NCI-H1105 treated with DMSO at 0.1 percent for 48 hours (cell line): ENCODE measurements at regions not wholly inside any gene's neighbourhood (a gene's known extent, or its start where the extent isn't known, plus 50 kb on each side); places are given as distances from the start of the nearest gene placed in this dataset.
"Not testable (repeated sequence)": the region's sequence is repeated elsewhere in the genome, so short reads cannot be mapped to it uniquely, and the experiment has no call there.

Experiments used
- DNase-seq: peaks from one replicate; lab custom pipeline; 2025; lab: John Stamatoyannopoulos, UW

- no peak for DNase-seq
These were observed 81.0 kb upstream of the FOXQ1 start for GRCh38 chr6:1230689-1231605.

DNA sequence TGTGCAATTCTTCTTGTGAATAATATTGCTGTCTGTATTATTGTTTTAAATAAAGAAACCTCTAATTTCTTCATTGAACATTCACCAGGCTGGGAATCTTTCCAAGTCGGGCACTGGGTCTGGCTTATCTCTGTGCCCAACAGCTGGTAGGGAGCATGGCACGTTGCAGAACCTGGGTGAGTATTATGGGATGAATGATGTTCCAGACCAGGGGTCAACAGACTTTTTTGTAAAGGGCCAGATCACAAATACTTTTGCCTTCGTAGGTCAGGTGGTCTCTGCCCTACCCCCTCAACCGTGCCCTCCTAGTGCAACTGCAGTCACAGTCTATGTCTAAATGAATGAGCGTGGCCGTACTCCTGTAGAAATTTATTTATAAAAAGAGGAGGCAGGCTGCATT lies 81.6 kb upstream of the FOXQ1 start:
- DNase-seq: no peak

DNA sequence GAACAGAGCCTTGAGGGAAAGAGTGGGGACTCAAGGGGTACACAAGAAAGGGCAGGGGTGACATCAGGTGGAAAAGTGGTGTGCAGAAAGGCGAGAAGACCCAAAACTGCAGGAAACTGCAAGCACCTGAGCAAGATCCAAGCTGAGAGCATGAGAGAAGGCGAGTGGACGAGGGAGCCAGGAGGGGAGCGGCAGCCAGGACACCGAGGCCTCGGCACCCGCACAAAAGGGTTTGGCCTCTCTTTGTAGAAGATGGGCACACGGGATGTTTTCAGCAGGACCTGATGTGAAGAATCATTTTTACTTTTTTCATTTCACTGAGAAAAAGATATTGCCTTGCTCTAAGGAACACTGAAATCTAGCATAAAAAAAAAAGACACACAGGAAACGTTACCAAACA lies 82.1 kb upstream of the FOXQ1 start:
- no peak for DNase-seq

- DNase-seq: no peak
These were observed 82.6 kb upstream of the FOXQ1 start for GRCh38 chr6:1229301-1229700.

DNA sequence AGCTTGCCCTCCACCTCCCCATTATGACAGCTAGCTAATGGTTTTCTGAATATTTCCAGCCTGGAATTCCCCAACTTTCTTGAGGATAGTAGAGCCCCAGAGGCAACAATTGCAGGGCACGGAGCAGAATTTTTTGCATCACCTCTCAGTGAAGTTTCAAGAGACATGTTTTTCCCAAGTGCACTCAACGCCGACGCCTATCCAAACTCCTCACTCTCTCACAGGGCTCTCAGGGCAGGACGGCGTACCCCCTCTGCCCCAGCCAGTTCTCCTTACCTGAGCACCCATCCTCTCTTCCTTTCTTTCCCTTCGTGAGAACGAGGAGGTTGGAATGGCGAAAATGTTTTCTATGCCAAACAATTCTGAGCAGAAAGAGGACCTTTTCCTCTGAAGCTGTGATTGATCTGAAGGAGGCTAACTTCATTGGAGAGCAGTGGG lies 83.1 kb upstream of the FOXQ1 start:
- no peak for DNase-seq

GRCh38 chr6:1227935-1228753 lies 83.8 kb upstream of the FOXQ1 start:
- no peak for DNase-seq

GRCh38 chr6:1227600-1227934 lies 84.3 kb upstream of the FOXQ1 start:
- no peak for DNase-seq

GRCh38 chr6:1226277-1227099 lies 85.4 kb upstream of the FOXQ1 start:
- no peak for DNase-seq

- no peak for DNase-seq
These were observed 87.4 kb upstream of the FOXQ1 start for GRCh38 chr6:1224514-1224913.

DNA sequence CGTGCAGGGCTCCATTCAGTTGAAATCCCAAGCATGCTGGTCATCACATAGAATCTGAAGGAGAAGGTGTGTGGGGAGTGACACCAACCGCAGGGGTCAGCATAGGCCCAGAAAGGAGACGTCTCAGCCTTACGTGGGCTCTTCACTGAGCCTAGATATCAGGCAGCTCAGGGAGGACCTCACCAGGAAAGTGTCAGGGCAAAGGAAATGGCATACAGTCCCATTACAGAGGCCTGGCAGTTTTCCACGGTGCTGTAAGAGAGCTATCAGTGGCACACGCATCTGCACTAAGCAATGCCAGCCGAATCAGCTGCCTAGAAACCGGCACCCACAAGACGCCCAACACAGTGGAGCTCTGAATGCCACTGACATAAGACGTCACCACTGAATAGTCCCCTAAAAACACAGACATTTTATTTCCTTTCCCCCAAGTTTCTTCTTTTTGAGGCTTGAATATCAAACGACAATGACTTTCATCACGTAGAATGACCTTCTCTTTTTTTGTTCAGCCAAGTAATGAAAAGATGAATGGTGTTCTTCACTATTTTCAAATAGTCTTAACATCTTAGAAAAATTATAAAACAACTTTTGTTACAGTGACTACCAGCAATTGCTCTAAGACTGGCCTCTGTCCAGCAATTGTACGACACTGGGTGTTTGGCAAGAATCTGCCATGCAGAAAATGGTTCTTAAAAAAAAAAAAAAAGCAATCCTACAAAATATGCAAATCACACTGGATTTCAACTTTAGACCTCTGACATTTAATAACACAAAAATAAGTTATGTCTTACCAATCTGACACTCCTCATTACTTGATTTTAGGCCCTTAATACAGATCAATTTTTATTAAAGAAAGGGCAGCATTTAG lies 88.9 kb upstream of the FOXQ1 start:
- no peak for DNase-seq

DNA sequence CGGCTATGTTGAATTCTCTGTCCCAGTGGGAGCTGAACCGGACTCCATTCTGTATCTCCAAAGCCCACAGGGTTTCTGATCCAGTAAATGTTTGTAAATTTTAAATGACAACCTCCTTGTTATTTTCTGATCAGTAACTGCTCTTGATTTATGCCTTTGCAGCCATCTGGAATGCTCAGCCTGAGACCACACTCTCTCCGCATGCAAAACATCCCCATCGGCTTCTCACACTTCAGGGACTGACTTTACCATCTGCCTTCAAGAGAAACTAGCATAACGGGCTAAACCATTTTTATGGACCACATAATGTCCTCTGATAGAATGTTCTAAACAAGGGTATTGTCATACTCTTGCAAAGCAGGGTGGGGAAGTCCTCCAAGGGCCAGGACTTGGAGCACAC lies 94.5 kb upstream of the FOXQ1 start:
- no peak for DNase-seq

DNA sequence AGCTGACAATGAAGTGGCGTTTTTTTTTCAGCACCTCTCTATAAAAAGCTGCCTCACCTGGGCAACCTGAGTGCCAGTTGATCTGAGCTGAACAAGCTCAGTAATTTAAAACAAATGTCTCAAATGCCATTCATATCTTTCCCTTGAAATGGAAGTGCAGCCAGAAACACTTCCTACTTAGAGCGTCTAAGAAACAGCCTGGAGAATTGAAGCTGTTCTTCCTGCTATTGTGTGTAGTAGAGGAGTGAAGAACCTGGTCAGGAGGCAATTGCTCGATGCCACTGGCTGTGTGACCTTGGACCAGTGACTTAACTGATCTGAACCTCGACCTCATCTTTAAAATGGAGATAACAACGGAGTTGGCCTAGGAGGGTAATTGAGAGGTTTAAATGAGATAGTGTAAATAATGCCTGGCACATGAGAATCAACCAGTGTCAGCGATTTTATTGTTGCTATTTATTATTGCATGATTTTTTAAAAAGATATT lies 95.4 kb upstream of the FOXQ1 start:
- DNase-seq: no peak

DNA sequence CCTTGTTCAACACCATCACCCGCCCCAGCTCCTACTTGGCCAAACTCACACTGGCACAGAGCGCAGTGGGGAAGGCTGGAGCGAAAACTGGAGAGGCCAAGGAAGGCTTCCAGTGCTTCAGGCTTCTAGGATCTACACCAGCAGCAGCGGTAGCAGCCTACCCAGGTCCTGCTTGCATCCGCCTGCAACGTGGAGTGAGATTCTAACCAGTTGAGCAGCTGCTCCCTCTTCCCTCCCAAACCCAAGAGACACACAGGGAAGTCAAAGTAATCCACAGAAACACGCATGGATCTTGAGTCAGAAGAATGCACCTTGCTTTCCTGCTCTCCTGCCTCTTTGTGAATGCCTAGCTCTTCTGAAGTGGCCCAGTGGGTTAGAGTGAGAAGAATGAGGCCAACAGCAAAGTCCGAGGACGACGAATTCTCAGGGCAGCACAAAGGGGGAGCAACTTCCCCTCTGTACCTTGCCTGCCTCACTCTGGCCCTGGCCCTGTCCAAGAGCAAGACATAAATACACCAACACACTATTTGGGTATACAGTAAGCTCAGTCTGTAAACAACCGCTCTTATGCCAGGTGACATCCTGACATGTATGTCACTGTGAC lies 95.9 kb upstream of the FOXQ1 start:
- no peak for DNase-seq

DNA sequence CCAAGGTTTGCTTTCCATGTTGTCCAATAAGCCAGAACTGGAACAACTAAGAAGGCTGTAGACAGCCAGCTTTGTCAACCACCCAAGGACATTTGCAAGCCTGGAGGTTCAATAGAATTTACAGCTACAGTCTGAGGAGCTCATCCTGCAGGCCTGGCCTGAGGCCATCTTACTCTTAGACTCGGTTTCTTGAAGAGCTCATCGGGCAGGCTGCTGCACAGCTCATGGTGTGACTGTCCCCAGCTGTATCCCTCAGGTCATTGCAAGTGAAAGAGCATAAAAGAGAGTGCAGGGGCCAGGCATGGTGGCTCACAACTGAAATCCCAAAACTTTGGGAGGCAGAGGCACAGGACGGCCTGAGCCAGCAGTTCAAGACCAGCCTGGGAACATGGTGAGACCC lies 96.9 kb upstream of the FOXQ1 start:
- DNase-seq: no peak

DNA sequence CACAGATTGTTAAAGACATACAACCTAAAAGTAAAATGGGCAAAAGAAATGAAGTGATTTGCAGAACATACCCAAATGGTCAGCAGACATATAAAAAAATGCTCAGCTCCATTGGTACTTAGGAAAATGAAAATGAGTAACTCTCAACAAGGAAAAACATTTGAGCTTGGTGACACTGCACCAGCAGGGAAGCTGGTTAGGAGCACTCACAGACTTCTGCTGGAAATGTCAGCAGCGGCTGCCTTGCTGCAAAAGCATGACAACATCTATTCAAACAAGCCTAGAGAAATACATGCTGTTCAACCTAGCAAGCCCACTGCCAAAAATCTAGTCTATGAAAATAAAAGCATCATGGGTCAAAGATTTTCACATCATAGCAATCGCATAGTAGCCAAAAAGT lies 99.0 kb upstream of the FOXQ1 start:
- DNase-seq: no peak

- not testable (repeated sequence) for DNase-seq
These were observed 99.8 kb upstream of the FOXQ1 start for GRCh38 chr6:1212138-1212537.

DNA sequence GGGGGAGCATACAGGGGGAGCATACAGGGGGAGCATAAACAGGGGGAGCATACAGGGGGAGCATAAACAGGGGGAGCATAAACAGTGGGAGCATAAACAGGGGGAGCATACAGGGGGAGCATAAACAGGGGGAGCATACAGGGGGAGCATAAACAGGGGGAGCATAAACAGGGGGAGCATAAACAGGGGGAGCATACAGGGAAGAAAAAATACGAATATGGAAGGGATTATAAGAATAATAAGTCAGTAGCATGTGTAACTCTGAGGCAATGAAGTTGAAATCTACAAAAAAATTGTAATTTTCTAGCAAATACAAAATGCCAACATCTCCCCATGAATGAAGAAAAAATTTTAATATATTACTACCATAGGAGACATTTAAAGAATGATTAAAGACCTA lies 101.3 kb upstream of the FOXQ1 start:
- not testable (repeated sequence) for DNase-seq

DNA sequence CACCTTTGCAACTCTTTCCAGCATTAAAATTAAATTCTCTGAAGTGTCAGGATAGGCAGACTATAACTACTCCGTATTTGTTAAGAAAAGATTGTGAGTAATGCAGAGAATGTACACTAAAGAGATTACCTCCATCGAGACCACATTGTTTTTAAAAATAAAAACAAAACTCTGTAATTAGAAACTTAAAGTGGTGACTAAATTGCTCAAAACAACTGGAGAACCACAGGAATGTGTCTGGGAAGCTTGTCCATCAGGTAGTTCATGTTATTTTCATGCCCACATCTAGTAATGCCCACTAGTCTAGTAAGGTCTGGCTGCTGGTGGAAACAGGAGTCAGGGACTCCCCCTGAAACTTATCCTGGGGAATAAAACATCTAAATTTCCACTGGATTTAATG lies 103.0 kb upstream of the FOXQ1 start:
- DNase-seq: no peak

DNA sequence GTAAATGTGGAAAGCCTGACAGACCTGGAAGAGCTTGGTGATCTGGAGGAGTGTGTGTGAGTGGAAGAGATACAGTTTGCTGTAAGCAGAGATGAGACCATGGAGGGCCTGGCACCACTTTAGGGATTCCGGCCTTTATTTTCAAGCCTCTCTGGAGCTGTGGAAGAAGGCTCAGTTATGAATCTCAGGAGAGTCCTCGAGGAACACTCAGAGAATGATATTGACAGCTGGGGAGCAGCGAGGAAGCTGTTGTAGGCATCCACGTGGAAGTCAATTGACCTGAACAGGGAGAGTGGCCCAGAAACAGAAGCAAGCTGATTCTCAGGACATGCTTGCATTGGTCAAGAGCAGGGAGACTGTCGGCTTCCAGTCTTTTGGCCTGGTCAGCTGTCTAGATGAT lies 108.4 kb upstream of the FOXQ1 start:
- DNase-seq: no peak

- no peak for DNase-seq
These were observed 109.7 kb upstream of the FOXQ1 start for GRCh38 chr6:1202201-1202600.
